Right cardiac atrium (tissue), 5 donors: ENCODE measurements at regions not wholly inside any gene's neighbourhood (a gene's known extent, or its start where the extent isn't known, plus 50 kb on each side); places are given as distances from the start of the nearest gene placed in this dataset.
"Not testable (repeated sequence)": the region's sequence is repeated elsewhere in the genome, so short reads cannot be mapped to it uniquely, and the experiment has no call there.

Source experiments
- ATAC-seq, 2 donors: fragments of 200-7000 bp; cut with Tn5 transposase; one replicate each; pipeline versions ENCODE4 v1.8.0 to v1.9.1; 2020; ENCODE audit warnings: moderate library complexity in 2 of 2, mild to moderate bottlenecking in 1 of 2
- DNase-seq, 3 donors: peaks; one replicate each; pipeline ENCODE4 v3.0.0-alpha.2; 2020
- H3K27ac ChIP-seq: one replicate; pipeline ENCODE4 v1.5.1; 2013; ENCODE audit warnings: mild to moderate bottlenecking, low read length, control low read depth, moderate library complexity
- H3K27me3 ChIP-seq: one replicate; pipeline ENCODE4 v1.6.1; 2013; ENCODE audit not compliant: control insufficient read depth, insufficient read depth
- H3K4me1 ChIP-seq: one replicate; pipeline ENCODE4 v1.6.1; 2013; ENCODE audit warnings: low read length; ENCODE audit not compliant: control insufficient read depth, insufficient read depth
- H3K4me3 ChIP-seq: one replicate; pipeline ENCODE4 v1.5.1; 2013; ENCODE audit warnings: low read length, control low read depth
- H3K9me3 ChIP-seq: one replicate; pipeline ENCODE4 v1.6.1; 2013; ENCODE audit warnings: low read length; ENCODE audit not compliant: control insufficient read depth
- WGBS: extraction: QIAGEN DNeasy Blood & Tissue Kit; methylation state at CpG from one replicate; pipeline ENCODE4 v1.1.7; 2013; 5-methylcytosine and 5-hydroxymethylcytosine counted together
- intact Hi-C, 4 donors: fragments of 100-400 bp; cut with DNase I; formaldehyde crosslinking; loops; one replicate each; pipeline versions ENCODE4 v1.11.0 to v1.14.0; 2022 to 2023
- donor health status: healthy with polysubstance abuse.
- donor health status: DM: no; HTN: yes; CAD: no.
- donor health status: DM: no; HTN: no; CAD: no.
- donor health status: DM: no; HTN: yes; CAD: no; lungs with severe emphysema.
- donor health status: DM: yes; HTN: yes; CAD: no.

DNA sequence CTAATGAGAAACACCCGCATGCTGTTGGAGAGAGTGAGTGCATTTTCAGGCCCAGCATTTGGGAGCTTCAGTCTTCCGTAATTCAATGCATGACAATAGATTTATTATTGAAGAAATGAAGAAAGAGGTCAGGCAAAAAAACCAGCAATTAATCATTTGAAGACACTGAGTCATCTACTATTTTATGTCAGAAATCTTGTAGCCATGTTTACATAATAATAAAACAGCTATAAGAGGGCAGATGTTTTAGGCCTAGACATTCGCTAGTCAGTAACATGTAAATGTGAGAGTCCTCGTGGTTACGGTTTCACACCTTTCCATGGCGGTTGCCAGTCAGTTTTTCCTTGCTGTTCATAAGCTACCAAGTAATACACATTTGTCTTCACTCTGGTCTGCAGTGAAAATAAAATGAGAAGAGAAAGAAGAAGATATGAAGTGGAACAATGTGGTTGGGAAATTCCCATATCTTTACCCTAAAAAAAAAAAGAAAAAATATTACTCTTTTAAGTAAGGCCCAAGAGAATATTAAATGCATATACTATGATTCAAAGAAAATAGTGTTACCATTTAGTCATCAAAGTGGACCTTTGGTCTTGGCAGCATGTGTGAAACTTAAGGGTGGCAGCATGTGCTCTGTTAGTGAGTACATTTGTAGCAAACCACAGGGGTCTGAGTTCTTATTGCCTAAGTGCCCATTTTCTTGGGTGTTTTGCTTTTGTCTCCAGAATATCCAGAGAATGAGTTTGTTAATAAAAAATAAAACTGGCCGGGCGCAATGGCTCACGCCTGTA lies 140.5 kb upstream of the TBL1XR1 start:
- 86% methylated on average over 9 of the region's 9 CpGs for WGBS
- ATAC-seq (no peak), DNase-seq (no peak)
- Histone ChIP-seq H3K4me1 (peaks cover 20% of the 10 kb centered on the region), H3K27ac (no peak overlapping the region), H3K27me3 (no peaks in the 10 kb centered on the region), H3K4me3 (no peak overlapping the region), H3K9me3 (no peaks in the 10 kb centered on the region)
- intact Hi-C loops = no loop called here

DNA sequence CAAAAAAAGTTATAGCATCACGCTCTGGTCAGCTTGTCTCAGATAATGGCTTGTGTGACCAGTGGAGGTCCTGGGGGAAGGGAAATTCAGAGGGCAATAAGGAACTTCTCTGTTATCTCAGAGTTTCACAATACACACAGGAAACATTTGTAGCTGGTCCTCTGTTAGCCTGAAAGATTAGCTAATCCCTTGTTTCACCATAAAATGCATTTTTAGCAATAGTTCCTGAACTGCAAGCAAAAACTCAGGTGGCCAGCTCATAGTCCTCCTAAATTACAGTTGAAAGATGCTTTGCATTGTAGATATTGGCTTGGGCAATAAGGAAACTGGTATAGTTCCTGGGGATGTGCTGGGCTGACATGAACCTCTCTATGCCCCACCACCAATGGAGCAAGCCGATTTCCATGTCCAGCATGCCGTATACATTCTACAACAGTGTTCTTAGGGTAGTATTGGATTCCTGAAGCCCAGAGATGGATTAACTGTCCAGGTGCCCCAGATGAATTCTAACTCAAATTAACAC lies 141.5 kb upstream of the TBL1XR1 start:
- Histone ChIP-seq H3K27ac (no peak overlapping the region), H3K9me3 (no peaks in the 10 kb centered on the region), H3K4me3 (no peak overlapping the region), H3K27me3 (no peaks in the 10 kb centered on the region), H3K4me1 (peaks cover 17% of the 10 kb centered on the region)
- ATAC-seq = peak; percentile 76 to 78
- peak in 1 of 3 donors; percentile 45 for DNase-seq
- 75% methylated on average over 3 of the region's 3 CpGs for WGBS
- intact Hi-C loops = no loop called here

DNA sequence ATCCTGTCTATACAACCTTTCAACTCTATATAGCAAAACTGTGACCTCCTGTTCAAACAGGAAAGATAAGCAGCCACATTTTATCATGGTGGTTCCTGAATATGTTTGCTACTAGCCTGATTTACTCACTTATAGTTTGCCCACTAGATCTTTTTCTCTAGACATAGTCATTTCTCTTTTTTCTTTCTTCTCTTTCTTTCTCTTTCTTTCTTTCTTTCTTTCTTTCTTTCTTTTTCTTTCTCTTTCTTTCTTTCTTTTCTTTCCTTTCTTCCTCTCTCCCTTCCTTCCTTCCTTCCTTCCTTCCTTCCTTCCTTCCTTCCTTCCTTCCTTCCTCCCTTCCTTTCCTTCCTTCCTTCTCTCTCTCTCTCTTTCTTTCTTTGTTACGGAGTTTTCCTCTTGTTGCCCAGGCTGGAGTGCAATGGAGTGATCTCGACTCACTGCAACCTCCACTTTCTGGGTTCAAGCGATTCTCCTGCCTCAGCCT lies 142.0 kb upstream of the TBL1XR1 start:
- H3K4me3 ChIP-seq, H3K27me3 ChIP-seq, H3K27ac ChIP-seq, DNase-seq, H3K9me3 ChIP-seq, intact Hi-C loops, ATAC-seq: not testable (repeated sequence)
- WGBS = 66% methylated on average over 3 of the region's 3 CpGs
- peaks cover 13% of the 10 kb centered on the region for H3K4me1 ChIP-seq

DNA sequence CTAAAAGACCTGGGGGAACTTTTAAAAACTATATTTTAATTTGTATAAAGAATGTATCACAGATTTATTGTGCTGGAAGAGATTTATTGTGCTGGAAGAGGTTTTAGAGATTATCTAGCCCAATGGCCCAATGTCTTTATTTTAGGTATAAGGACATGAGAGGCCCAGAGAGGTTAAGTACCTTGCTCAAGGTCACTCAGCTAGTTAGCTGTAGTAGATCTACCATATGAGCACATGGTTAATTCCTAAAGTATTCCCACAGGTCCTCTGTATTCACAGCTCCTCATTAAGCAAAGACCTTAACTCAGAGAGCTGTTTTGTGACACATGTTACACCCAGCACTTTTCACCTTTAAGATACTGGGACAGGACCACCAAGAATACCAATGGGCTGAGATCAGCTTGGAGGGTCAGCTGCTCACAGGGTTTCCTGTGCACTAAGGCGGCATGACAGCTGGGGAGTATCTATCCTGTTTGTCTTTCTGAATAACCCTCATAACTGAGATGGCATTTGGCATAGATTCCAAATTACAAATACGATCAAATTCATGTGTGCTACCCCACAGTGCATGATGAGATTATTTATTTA lies 143.1 kb upstream of the TBL1XR1 start:
- DNase-seq = no peak
- no peak for ATAC-seq
- 68% methylated on average over 2 of the region's 2 CpGs for WGBS
- no peaks in the 10 kb centered on the region for H3K27me3 ChIP-seq
- no peak overlapping the region for H3K27ac ChIP-seq
- no peak overlapping the region for H3K4me3 ChIP-seq
- H3K4me1 ChIP-seq = peaks cover 9% of the 10 kb centered on the region
- intact Hi-C loops = loop anchor here in 1 of 4 donors (5.0 kb wide), 1 partner anchor 143 kb away; the partner anchor contains the start of gene TBL1XR1
- no peaks in the 10 kb centered on the region for H3K9me3 ChIP-seq

DNA sequence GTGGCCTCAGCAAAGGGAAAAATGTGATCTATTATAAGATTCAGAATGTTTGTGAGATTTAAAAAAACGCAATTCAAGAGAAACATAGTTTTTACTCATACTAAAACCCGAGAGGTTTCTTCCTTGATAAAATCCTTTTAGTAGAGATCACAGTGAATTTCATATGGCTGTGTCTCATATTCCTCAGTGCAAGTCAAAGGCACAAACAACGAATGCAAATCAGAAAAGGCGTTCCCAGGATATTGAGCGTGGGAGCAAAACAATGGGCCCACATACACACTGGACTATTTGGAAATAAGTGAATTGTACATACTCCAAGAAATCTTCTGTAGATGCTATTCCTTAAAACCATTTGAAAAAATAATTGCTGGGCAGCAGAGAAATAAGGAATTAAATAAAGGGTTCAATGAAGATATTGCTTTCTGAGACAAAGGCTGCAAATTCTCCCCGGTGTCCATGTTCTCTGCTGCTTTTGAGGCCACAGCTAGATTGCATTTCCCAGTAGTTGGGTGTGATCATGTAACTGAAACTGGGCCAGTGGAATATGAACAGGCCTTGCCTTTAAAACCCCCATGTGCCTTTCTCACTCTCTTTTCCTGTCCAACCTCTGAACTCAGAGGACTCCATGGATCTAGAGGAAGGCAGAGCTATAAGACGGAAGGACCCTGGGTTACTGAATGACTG lies 144.6 kb upstream of the TBL1XR1 start:
- no peaks in the 10 kb centered on the region for H3K27me3 ChIP-seq
- peak overlapping the region; percentile 66 for H3K27ac ChIP-seq
- H3K4me3 ChIP-seq = no peak overlapping the region
- WGBS = 64% methylated on average over 7 of the region's 7 CpGs
- peaks cover 7% of the 10 kb centered on the region for H3K4me1 ChIP-seq
- no peak for DNase-seq
- no peak for ATAC-seq
- H3K9me3 ChIP-seq = no peaks in the 10 kb centered on the region
- intact Hi-C loops = loop anchor here in 1 of 4 donors (5.0 kb wide), 1 partner anchor 145 kb away; the partner anchor contains the start of gene TBL1XR1

DNA sequence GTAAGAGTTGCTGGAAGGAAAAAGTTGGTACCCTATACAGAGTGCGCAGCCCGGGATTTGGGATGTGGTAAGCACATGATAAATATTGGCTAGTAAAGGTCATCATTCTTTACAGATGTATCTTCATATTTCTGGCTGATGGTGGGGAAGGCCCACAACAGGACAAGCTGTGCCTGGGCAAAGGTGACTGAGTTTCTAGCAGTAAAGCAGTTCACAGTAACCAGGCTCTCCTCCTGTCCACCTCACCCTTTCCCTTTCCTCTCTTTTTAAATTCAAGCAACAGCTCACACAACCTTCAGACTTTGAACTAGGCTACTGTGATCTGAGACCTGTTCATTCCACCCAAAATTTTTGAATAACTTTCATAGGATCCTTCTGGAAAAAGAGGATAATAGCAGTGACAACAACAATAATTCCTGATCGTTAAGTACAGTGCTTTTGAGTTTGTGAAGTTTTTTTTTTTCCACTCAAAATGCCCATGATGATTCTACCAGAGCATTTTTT lies 145.9 kb upstream of the TBL1XR1 start:
- DNase-seq = peak in 1 of 3 donors; percentile 18
- H3K27me3 ChIP-seq = no peaks in the 10 kb centered on the region
- no peaks in the 10 kb centered on the region for H3K9me3 ChIP-seq
- ATAC-seq = no peak
- no peak overlapping the region for H3K4me3 ChIP-seq
- 81% methylated on average over 3 of the region's 3 CpGs for WGBS
- H3K4me1 ChIP-seq = peaks cover 7% of the 10 kb centered on the region
- intact Hi-C loops = loop anchor here in 1 of 4 donors (5.0 kb wide), 1 partner anchor 146 kb away; the partner anchor contains the start of gene TBL1XR1
- no peak overlapping the region for H3K27ac ChIP-seq

DNA sequence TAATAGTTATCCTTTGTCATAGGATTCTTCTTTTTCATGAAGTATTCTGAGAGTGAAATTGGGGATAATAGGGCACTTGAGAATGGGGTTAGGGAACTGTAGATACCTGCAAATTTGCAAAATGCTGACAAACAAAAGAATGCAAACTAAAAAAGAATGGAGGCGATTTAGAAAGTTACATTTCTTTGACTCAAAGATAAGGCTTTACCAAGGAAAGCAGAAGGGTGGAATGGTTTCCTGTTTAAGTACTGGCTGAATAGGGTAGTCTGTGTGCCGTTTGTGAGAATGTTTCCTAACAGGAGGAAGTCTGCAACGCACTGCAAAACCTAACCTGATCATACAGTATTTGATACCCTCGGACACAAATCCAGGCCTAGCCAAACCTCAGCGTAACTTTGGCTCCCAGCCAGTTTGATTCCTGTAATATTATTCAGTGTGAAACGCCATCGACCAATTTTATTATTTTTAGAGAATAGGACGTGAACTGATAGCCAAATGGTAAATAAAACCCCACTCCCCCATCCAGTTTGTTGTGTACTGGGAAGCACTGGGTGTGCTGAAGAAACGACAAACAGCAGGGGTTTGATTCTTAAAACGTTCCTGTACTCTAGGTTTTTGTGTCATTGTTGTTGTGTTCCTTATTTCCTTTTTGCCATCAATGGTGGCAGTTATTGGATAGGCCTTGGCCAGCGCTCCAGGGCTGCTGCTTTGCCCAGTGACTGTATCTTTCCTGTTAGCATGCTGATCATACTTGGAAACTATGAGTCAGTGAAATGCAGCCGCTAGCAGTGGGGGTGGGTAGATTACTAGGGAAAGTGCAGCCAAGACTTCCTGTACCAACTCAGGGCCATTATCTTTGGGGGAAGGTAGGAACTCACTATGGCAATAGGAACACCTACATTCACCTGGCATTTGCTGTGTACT lies 148.0 kb upstream of the TBL1XR1 start:
- Histone ChIP-seq H3K4me1 (peaks cover 5% of the 10 kb centered on the region), H3K4me3 (no peak overlapping the region), H3K27me3 (no peaks in the 10 kb centered on the region), H3K9me3 (no peaks in the 10 kb centered on the region), H3K27ac (peak overlapping the region; percentile 99)
- peak; percentile 98 for ATAC-seq
- intact Hi-C loops = no loop called here
- WGBS = 8% methylated on average over 12 of the region's 12 CpGs
- DNase-seq = peak; percentile 88 to 94 (median 92)

DNA sequence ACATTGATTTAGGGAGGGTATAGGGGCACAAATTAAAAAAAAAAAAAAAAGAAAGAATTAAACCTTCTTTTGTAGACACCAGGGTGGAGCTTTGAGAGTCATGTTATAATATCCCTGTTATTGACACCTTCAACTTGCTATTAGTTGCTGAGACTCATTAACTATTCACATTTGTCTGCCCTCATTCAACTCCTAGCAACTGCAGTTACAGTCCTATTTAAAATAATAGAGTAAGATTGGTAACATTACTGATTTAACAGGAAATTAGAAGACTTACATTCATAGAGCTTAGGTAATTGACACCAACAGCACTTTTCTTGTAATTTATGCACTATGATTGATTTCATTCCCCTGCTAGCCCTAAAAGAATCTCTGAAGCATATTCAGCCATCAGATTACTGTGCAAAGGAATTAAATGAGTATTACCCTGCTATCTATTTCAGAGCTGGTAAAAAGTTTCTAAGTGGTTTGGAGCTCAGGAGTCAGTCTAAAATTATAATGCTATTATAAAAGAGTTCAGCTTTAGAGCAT lies 148.8 kb upstream of the TBL1XR1 start:
- intact Hi-C loops = no loop called here
- ATAC-seq (no peak), DNase-seq (no peak)
- no peak overlapping the region for H3K27ac ChIP-seq
- no peaks in the 10 kb centered on the region for H3K27me3 ChIP-seq
- peaks cover 5% of the 10 kb centered on the region for H3K4me1 ChIP-seq
- H3K9me3 ChIP-seq = no peaks in the 10 kb centered on the region
- H3K4me3 ChIP-seq = no peak overlapping the region

DNA sequence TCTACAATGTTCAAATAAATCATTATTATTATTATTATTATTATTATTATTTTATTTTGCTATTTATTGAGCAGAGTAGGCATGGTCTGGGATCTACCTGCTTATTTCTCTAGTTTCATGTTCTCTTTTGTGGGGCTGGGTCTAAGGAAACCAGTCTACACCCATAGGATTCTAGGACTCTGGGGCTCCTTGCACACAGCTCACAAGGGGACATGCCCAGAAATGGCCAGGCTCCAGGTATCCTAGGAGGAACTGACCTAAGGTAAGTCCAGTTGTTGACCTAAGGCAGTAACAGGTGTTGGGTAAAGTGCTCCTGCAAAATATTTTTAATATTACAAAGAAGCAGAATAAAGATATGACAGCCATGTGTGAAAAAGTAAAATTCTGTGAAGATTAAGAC lies 149.6 kb upstream of the TBL1XR1 start:
- ATAC-seq (no peak), DNase-seq (no peak)
- Histone ChIP-seq H3K27ac (no peak overlapping the region), H3K27me3 (no peaks in the 10 kb centered on the region), H3K4me3 (no peak overlapping the region), H3K9me3 (no peaks in the 10 kb centered on the region), H3K4me1 (peaks cover 5% of the 10 kb centered on the region)
- intact Hi-C loops = no loop called here

DNA sequence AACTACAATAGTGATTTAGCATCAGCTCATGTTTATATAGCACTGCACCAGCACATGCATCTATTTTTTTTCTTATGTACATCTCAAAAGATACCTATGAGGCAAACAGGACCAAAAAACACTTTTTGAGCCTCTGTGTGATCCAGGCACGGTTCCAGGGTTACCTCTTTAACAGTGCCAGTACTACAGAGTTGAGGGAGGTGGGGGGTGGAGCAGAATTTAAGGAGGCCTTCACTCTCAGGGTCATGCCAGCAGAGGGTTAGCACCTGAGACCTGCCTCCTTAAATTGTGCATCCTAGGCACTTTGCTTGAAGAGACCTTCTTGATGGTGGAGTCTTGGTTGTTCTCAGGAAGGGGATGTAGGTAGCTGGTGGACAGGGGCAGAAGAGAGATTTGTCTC lies 150.3 kb upstream of the TBL1XR1 start:
- Histone ChIP-seq H3K27ac (no peak overlapping the region), H3K9me3 (no peaks in the 10 kb centered on the region), H3K4me1 (peaks cover 5% of the 10 kb centered on the region), H3K4me3 (no peak overlapping the region), H3K27me3 (no peaks in the 10 kb centered on the region)
- ATAC-seq (no peak), DNase-seq (no peak)
- WGBS = 82% methylated on average over 1 of the region's 1 CpG
- intact Hi-C loops = no loop called here
